AG04449 (cell line): ENCODE measurements at regions not wholly inside any gene's neighbourhood (a gene's known extent, or its start where the extent isn't known, plus 50 kb on each side); places are given as distances from the start of the nearest gene placed in this dataset.
"Not testable (repeated sequence)": the region's sequence is repeated elsewhere in the genome, so short reads cannot be mapped to it uniquely, and the experiment has no call there.

Experiments used
- CTCF ChIA-PET: fragments of 350-600 bp; formaldehyde crosslinking; extraction: SDS; loops from one replicate; lab custom pipeline; 2021; ENCODE audit warnings: antibody characterized with exemption; lab: Yijun Ruan, JAX
- POLR2A ChIA-PET: fragments of 400-600, 350-600 bp; formaldehyde crosslinking; extraction: SDS; loops from one replicate; lab custom pipeline; 2020; ENCODE audit warnings: antibody characterized with exemption, inconsistent platforms; lab: Yijun Ruan, JAX
- DNase-seq: peaks from one replicate; pipeline ENCODE4 v3.0.0-alpha.2; 2010; ENCODE audit warnings: low read depth, low spot score
- H3K4me3 ChIP-seq: 2 replicates; pipeline ENCODE4 v1.5.1; 2011; ENCODE audit warnings: low read depth, mild to moderate bottlenecking, control low read depth, low read length
- TF ChIP-seq, protein P1 (sequence below): IDR thresholded peaks from one replicate; pipeline ENCODE4 v1.5.1; 2011; ENCODE audit warnings: mild to moderate bottlenecking, moderate library complexity, low read length, control low read depth, inconsistent platforms; ENCODE audit not compliant: insufficient read depth; ENCODE audit errors: missing control alignments

DNA sequence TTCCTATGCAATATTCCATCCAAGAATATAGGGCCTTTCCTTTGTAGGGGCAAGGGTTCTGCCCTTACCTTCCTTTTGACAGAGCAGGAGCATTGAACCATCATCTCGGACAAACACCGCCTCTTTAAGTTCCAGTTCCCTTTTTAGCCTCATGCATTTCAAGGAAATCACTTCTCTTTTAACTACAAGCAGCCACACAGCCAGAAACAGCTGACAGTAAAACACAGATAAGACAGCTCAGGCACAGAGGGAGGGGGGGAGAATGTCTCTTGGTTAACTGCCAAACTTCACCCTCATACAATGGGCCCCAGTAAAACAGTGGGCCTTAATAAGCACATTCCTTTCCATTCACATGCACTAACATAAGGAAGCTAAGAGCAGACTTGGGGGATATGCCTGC, 648.3 kb downstream of the GABRG1 start:
- DNase-seq, result no peak
- ChIA-PET CTCF (no interaction called here), POLR2A (no interaction called here)
- H3K4me3 ChIP-seq, result no peak overlapping the region
- TF ChIP-seq, protein P1, sequence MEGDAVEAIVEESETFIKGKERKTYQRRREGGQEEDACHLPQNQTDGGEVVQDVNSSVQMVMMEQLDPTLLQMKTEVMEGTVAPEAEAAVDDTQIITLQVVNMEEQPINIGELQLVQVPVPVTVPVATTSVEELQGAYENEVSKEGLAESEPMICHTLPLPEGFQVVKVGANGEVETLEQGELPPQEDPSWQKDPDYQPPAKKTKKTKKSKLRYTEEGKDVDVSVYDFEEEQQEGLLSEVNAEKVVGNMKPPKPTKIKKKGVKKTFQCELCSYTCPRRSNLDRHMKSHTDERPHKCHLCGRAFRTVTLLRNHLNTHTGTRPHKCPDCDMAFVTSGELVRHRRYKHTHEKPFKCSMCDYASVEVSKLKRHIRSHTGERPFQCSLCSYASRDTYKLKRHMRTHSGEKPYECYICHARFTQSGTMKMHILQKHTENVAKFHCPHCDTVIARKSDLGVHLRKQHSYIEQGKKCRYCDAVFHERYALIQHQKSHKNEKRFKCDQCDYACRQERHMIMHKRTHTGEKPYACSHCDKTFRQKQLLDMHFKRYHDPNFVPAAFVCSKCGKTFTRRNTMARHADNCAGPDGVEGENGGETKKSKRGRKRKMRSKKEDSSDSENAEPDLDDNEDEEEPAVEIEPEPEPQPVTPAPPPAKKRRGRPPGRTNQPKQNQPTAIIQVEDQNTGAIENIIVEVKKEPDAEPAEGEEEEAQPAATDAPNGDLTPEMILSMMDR, result no peak

DNA sequence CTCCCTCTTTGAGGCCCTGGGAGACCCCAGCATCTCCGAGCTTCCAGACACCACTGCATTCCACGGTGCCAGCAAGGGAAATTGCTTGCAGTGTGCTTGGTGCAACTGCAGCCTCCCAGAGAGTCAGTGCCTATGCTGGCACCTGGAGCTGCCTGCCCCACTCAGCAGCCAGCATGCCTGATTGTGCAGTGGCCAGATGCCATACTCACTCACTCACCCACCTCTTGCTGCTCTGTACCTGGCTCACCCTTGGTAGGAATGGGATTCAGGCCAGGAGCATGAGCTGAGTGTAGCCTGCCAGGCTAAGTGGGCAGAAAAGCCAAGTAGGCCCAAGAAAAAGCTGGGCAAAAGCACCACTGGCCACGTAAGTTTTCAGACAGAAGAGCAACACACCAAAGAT, 651.4 kb downstream of the GABRG1 start:
- TF ChIP-seq, protein P1, result no peak
- H3K4me3 ChIP-seq, result no peak overlapping the region
- ChIA-PET POLR2A (no interaction called here), CTCF (no interaction called here)
- no peak for DNase-seq

DNA sequence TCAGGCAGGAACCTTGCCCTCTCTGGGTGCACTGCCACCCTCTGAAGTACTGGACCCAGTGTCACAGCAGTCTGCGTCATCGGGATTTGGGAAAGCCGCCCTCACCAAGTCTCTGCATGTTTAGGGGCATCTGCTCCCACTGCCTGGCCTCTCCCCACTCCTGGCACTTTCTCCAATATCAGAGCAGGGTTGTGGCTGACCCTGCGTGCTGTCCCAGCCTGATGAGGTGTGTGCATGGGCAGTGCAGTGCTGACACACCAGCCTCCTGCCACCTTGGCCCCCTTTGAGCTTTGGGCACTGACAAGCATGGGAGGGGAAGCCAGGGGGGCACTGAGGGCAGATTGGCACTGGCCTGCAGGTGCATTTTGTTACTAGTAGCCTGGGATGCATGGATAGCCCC, 652.5 kb downstream of the GABRG1 start:
- ChIA-PET POLR2A (no interaction called here), CTCF (no interaction called here)
- no peak overlapping the region for H3K4me3 ChIP-seq
- TF ChIP-seq, protein P1, result no peak
- no peak for DNase-seq

DNA sequence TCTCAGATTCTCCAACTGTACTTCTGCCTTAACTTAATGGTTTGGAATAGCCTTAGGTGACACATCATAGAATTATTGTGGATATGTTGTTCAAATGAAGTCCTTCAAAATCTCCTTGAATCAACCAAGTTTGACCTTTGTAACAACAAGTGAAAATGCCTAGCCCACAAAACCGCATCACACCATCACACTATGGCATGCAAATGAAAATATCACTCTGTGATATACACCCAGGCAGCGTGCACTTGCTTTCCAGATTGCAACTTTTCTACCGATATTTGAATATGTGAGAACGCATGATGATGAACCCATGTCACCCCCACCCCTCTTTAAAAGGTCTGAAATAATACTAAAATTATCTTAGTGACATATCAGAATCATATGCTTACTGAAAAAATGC, 656.7 kb downstream of the GABRG1 start:
- DNase-seq, result no peak
- TF ChIP-seq, protein P1, result no peak
- CTCF ChIA-PET, result no interaction called here
- POLR2A ChIA-PET, result no interaction called here
- H3K4me3 ChIP-seq, result no peak overlapping the region

DNA sequence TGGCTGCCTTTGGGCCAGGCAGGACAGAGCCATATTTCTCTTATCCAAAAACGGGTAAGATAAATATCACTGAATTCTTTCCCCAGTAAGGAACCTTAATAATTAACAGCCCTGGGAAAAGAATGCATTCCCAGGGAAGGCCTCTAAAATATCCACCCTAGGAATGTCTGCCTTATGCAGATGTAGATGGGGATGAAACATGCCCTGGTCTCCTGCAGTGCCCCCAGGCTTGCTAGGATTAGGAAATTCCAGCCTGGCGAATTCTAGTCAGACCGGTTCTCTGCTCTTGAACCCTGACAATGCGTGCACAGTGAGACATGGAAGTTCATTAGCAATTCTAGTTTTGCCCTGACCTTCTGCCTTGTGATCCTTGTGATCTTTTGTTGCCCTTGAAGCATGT, 663.7 kb downstream of the GABRG1 start:
- DNase-seq, POLR2A ChIA-PET, CTCF ChIA-PET, H3K4me3 ChIP-seq: not testable (repeated sequence)

DNA sequence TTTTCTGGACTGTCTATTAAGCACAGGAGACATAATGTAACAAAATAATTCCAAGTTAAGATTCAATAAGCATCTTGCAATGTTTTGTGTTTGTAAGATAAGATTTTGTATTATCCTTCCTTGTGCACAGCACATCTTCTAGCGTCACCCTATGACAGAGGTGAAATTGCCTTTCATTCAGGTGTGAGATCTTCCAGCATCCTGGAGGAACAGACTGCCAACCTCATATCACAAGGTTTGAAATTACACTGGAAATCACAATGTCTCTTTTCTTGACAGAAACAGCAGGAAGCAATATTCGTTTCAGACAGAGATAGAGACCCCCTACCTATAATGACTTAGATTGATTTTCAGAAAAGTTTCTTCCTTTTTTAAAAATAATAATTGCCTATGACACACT, 668.6 kb downstream of the GABRG1 start:
- CTCF ChIA-PET, result no interaction called here
- no peak overlapping the region for H3K4me3 ChIP-seq
- no peak for DNase-seq
- POLR2A ChIA-PET, result no interaction called here
- TF ChIP-seq, protein P1, result no peak

DNA sequence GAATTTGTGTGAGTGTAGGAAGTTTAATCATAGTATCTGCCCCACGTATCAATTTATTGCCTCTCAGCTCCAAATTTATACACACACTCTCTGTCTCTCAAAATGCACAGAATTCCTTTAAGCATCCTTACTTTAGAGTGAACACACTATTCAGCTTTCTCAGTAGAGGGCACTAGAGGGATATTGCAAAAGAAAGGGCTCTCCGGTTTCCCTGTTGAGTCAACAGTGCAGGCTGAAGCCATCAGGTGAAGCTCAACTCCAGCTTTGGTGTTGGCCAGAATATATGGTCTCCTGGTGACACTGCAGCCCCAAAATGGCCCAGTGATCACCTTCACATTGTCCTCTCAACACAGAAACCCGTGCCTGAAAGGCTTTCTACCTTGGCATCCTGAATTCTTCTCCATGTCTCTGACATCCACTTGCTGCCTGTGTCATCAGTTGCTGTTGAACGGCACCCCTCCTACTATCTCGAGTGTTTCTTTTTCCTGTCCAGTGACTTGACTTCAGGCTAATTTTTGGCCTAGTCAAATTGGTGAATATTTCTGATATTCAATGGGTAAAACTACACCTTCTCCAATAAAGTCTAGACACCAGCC, 670.5 kb downstream of the GABRG1 start:
- DNase-seq, result no peak
- CTCF ChIA-PET, result no interaction called here
- H3K4me3 ChIP-seq, result no peak overlapping the region
- POLR2A ChIA-PET, result no interaction called here
- TF ChIP-seq, protein P1, result no peak
